Endothelial cell of umbilical vein (primary cell): ENCODE measurements at regions not wholly inside any gene's neighbourhood (a gene's known extent, or its start where the extent isn't known, plus 50 kb on each side); places are given as distances from the start of the nearest gene placed in this dataset.

Experiments
- CTCF ChIP-seq, 2 donors: IDR thresholded peaks; 1 replicate in 1 of 2; 2 replicates in 1 of 2; pipeline ENCODE4 v1.5.1; 2011; ENCODE audit warnings: low read length in 2 of 2, mild to moderate bottlenecking in 2 of 2, moderate library complexity in 2 of 2, control low read depth in 1 of 2, inconsistent platforms in 1 of 2, low read depth in 1 of 2; ENCODE audit not compliant: insufficient read depth in 1 of 2; ENCODE audit errors: extremely low read depth in 1 of 2
- EZH2 ChIP-seq: IDR thresholded peaks from 2 replicates; pipeline ENCODE4 v1.6.1; 2012; ENCODE audit warnings: borderline replicate concordance, low read depth, mild to moderate bottlenecking, moderate library complexity, low read length, inconsistent platforms; ENCODE audit not compliant: severe bottlenecking
- MAX ChIP-seq: IDR thresholded peaks from 2 replicates; pipeline ENCODE4 v1.6.1; 2011; ENCODE audit not compliant: insufficient read depth, insufficient read length
- MYC ChIP-seq: IDR thresholded peaks from one replicate; pipeline ENCODE4 v1.6.1; 2011; ENCODE audit warnings: mild to moderate bottlenecking, low read depth, low read length
- POLR2A ChIP-seq: IDR thresholded peaks from 2 replicates; pipeline ENCODE4 v1.6.1; 2012; ENCODE audit warnings: low read depth, mild to moderate bottlenecking, control low read depth, low read length
- POLR2AphosphoS5 ChIP-seq: IDR thresholded peaks from 2 replicates; pipeline ENCODE4 v1.6.1; 2012; ENCODE audit warnings: low read depth, mild to moderate bottlenecking, control low read depth, low read length, moderate library complexity; ENCODE audit not compliant: insufficient read depth

GRCh38 chr12:60832290-60832689 lies 1236.5 kb downstream of the SLC16A7 start:
- no peak for TF ChIP-seq POLR2A
- no peak for TF ChIP-seq CTCF (IDR thresholded peaks at IDR 0.05; ENCODE audit: extremely low read depth in 1 of 2, insufficient read depth in 1 of 2, low read depth in 1 of 2, low read length in 2 of 2)
- TF ChIP-seq EZH2 = no peak
- no peak for TF ChIP-seq MYC
- TF ChIP-seq POLR2AphosphoS5 = no peak
- no peak for TF ChIP-seq MAX
